ENCODE measurements at regions not wholly inside any gene's neighbourhood (a gene's known extent, or its start where the extent isn't known, plus 50 kb on each side); places are given as distances from the start of the nearest gene placed in this dataset.

DNA sequence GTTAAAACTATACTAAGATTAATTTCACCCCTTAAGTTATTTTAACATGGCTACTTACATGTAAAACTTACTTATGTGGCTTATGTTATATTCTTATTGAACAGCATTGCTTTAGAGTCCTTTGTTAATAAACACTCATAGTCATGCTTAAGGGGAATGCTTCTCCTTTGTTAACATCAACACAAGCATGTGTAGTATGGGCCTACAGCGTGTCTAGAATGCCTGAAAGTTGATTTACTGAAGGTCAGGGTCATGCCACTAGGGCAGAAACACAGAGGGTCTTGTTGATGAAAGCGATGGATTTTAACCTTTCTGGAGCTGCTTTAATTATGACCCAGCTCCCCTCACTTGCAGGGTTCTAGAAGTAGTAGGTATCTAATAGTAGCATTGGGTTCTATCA, 159.8 kb upstream of the DLX2 start:
- TF ChIP-seq, protein P1, sequence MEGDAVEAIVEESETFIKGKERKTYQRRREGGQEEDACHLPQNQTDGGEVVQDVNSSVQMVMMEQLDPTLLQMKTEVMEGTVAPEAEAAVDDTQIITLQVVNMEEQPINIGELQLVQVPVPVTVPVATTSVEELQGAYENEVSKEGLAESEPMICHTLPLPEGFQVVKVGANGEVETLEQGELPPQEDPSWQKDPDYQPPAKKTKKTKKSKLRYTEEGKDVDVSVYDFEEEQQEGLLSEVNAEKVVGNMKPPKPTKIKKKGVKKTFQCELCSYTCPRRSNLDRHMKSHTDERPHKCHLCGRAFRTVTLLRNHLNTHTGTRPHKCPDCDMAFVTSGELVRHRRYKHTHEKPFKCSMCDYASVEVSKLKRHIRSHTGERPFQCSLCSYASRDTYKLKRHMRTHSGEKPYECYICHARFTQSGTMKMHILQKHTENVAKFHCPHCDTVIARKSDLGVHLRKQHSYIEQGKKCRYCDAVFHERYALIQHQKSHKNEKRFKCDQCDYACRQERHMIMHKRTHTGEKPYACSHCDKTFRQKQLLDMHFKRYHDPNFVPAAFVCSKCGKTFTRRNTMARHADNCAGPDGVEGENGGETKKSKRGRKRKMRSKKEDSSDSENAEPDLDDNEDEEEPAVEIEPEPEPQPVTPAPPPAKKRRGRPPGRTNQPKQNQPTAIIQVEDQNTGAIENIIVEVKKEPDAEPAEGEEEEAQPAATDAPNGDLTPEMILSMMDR (IDR thresholded peaks at IDR 0.05 in 8 of 11, conservative IDR thresholded peaks at IDR 0.05 in 3 of 11), result no peak
- TF ChIP-seq POLR2A (IDR thresholded peaks at IDR 0.05), result no peak

Data from spleen (tissue), 7 donors.